PFSK-1 (cell line): ENCODE measurements at regions not wholly inside any gene's neighbourhood (a gene's known extent, or its start where the extent isn't known, plus 50 kb on each side); places are given as distances from the start of the nearest gene placed in this dataset.

Source experiments
- POLR2AphosphoS5 ChIP-seq: IDR thresholded peaks from 2 replicates; pipeline ENCODE4 v1.6.1; 2012; ENCODE audit warnings: low read depth, mild to moderate bottlenecking, control low read depth, low read length, moderate library complexity
- TAF1 ChIP-seq: IDR thresholded peaks from 2 replicates; pipeline ENCODE4 v1.6.1; 2012; ENCODE audit warnings: low read length, control low read depth, borderline replicate concordance; ENCODE audit not compliant: insufficient read depth
- TF ChIP-seq, protein P1 (sequence below), 2 experiments: IDR thresholded peaks; 2 replicates each; pipeline versions ENCODE4 v1.6.1 to v1.8.0; 2011 to 2012; ENCODE audit warnings: low read depth in 2 of 2, low read length in 2 of 2, control low read depth in 1 of 2, inconsistent platforms in 1 of 2, mild to moderate bottlenecking in 1 of 2, moderate library complexity in 1 of 2; ENCODE audit not compliant: insufficient read depth in 1 of 2

- TF ChIP-seq, protein P1, sequence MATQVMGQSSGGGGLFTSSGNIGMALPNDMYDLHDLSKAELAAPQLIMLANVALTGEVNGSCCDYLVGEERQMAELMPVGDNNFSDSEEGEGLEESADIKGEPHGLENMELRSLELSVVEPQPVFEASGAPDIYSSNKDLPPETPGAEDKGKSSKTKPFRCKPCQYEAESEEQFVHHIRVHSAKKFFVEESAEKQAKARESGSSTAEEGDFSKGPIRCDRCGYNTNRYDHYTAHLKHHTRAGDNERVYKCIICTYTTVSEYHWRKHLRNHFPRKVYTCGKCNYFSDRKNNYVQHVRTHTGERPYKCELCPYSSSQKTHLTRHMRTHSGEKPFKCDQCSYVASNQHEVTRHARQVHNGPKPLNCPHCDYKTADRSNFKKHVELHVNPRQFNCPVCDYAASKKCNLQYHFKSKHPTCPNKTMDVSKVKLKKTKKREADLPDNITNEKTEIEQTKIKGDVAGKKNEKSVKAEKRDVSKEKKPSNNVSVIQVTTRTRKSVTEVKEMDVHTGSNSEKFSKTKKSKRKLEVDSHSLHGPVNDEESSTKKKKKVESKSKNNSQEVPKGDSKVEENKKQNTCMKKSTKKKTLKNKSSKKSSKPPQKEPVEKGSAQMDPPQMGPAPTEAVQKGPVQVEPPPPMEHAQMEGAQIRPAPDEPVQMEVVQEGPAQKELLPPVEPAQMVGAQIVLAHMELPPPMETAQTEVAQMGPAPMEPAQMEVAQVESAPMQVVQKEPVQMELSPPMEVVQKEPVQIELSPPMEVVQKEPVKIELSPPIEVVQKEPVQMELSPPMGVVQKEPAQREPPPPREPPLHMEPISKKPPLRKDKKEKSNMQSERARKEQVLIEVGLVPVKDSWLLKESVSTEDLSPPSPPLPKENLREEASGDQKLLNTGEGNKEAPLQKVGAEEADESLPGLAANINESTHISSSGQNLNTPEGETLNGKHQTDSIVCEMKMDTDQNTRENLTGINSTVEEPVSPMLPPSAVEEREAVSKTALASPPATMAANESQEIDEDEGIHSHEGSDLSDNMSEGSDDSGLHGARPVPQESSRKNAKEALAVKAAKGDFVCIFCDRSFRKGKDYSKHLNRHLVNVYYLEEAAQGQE (IDR thresholded peaks at IDR 0.05; ENCODE audit: insufficient read depth in 1 of 2, low read depth in 2 of 2, low read length in 2 of 2) = no peak
- TF ChIP-seq POLR2AphosphoS5 (no peak), TAF1 (no peak)
Observed at GRCh38 chr5:32990593-32991420, 279.7 kb downstream of the NPR3 start.
